Lung (tissue), 11 donors: ENCODE measurements at regions not wholly inside any gene's neighbourhood (a gene's known extent, or its start where the extent isn't known, plus 50 kb on each side); places are given as distances from the start of the nearest gene placed in this dataset.
A peak's percentile ranks its signal among the peaks of the same experiment; 100 is the strongest.
"Not testable (repeated sequence)": the region's sequence is repeated elsewhere in the genome, so short reads cannot be mapped to it uniquely, and the experiment has no call there.

Experiments
- ATAC-seq: fragments of 200-7000 bp; cut with Tn5 transposase; one replicate; pipeline ENCODE4 v1.9.1; 2020; ENCODE audit warnings: moderate number of reproducible peaks; ENCODE audit not compliant: insufficient read depth, low FRiP score
- DNase-seq, 3 donors: peaks; one replicate each; pipeline ENCODE4 v3.0.0-alpha.2; 2013 to 2017
- H3K27ac ChIP-seq, 2 donors: one replicate each; pipeline ENCODE4 v1.5.1; 2013; ENCODE audit warnings: mild to moderate bottlenecking in 2 of 2, moderate library complexity in 2 of 2, control low read depth in 1 of 2, inconsistent platforms in 1 of 2, low read depth in 1 of 2, low read length in 1 of 2
- H3K27me3 ChIP-seq, 3 donors: one replicate each; pipeline ENCODE4 v1.5.1; 2013; ENCODE audit warnings: low read length in 2 of 3; ENCODE audit not compliant: control insufficient read depth in 3 of 3, insufficient read depth in 3 of 3
- H3K36me3 ChIP-seq, 4 donors: one replicate each; pipeline ENCODE4 v1.5.1; 2013; ENCODE audit warnings: low read length in 4 of 4, mild to moderate bottlenecking in 1 of 4, moderate library complexity in 1 of 4; ENCODE audit not compliant: control insufficient read depth in 4 of 4, insufficient read depth in 4 of 4
- H3K4me1 ChIP-seq, 5 donors: one replicate each; pipeline ENCODE4 v1.5.1; 2013; ENCODE audit warnings: low read length in 5 of 5, mild to moderate bottlenecking in 2 of 5, moderate library complexity in 1 of 5; ENCODE audit not compliant: control insufficient read depth in 5 of 5, insufficient read depth in 5 of 5
- H3K4me3 ChIP-seq: one replicate; pipeline ENCODE4 v1.5.1; 2013; ENCODE audit warnings: mild to moderate bottlenecking, control low read depth, moderate library complexity
- H3K9ac ChIP-seq, 2 donors: one replicate each; pipeline ENCODE4 v1.5.1; 2013; ENCODE audit warnings: low read length in 2 of 2, control low read depth in 1 of 2; ENCODE audit not compliant: insufficient read depth in 1 of 2
- H3K9me3 ChIP-seq, 4 donors: one replicate each; pipeline ENCODE4 v1.5.1; 2013; ENCODE audit warnings: low read length in 3 of 4, mild to moderate bottlenecking in 1 of 4, moderate library complexity in 1 of 4; ENCODE audit not compliant: control insufficient read depth in 4 of 4, insufficient read depth in 3 of 4
- CTCF ChIP-seq: IDR thresholded peaks from 2 replicates; pipeline ENCODE4 v1.5.1; 2012; ENCODE audit warnings: mild to moderate bottlenecking; ENCODE audit errors: control extremely low read depth, extremely low read depth
- WGBS, 2 donors: extraction: QIAGEN DNeasy Blood & Tissue Kit; methylation state at CpG; one replicate each; pipeline ENCODE4 v1.1.7; 2013; 5-methylcytosine and 5-hydroxymethylcytosine counted together
- donor health status: control.
- donor health status: control.
- donor health status: Bipolar disorder and iron deficiency.
- donor health status: healthy.
- donor health status: DM: yes; HTN: yes; CAD: no.

DNA sequence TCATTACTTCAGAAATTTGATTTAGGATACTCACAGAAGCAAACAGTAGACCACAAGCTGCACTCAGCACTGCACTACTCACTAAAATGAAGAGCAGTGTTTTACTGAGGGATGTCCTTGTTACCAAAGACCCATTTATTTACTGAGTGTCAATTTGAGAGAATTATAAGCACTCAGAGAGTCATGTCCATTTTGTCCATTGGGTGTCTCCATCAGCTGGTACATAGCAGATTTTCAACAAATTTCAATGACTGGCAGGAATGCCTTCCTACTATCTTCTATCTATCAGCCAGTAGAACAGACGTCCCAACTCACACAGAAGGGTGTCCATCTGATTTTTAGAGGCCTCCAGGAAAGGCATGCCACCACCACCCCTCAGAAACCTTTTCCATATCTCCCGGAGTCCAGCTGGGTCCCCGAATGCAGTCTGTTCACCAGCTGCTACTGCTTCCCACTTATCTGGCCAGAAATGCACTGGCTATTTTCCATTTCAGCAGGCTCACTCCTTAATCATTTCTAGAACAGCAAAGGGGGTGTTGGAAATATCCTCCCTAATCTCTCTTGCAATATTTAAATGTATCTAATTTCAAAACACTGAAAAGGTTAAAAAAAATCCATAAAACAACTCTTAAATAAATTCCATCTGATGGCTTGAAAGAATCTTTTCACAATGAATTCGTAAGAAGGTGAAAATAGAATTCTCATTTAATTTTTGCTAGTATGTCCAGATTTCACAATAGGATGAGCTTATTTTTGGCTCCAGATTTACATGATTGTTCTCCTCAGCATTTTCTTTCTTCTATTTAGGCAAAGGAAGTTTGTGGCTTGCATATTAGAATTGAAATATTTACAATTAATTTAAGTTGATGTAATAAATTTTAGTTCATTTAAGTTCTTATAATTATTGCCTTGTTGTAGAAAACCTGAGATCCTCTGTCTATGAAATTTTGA lies 1164.0 kb upstream of the CELF2 start:
- peaks cover 0 to 4% (median 3%) of the 10 kb centered on the region in 4 donors for H3K9me3 ChIP-seq
- ATAC-seq (no peak), DNase-seq (peak in 2 of 3 donors; percentile 41 to 56)
- H3K9ac ChIP-seq = no peak overlapping the region
- H3K27ac ChIP-seq = no peak overlapping the region
- no peak overlapping the region for H3K4me3 ChIP-seq
- no peaks in the 10 kb centered on the region for H3K4me1 ChIP-seq
- no peaks in the 10 kb centered on the region for H3K36me3 ChIP-seq
- H3K27me3 ChIP-seq = no peaks in the 10 kb centered on the region
- TF ChIP-seq CTCF = no peak
- 60 to 76% methylated on average over 4 of the region's 4 CpGs for WGBS, 2 donors

GRCh38 chr10:9855451-9855850 lies 1162.2 kb upstream of the CELF2 start:
- not testable (repeated sequence) for DNase-seq, H3K27me3 ChIP-seq, H3K4me3 ChIP-seq, ATAC-seq, H3K36me3 ChIP-seq, H3K27ac ChIP-seq, H3K9me3 ChIP-seq, H3K9ac ChIP-seq, H3K4me1 ChIP-seq
- 91 to 95% methylated on average over 15 to 22 of the region's 22 CpGs for WGBS, 2 donors

DNA sequence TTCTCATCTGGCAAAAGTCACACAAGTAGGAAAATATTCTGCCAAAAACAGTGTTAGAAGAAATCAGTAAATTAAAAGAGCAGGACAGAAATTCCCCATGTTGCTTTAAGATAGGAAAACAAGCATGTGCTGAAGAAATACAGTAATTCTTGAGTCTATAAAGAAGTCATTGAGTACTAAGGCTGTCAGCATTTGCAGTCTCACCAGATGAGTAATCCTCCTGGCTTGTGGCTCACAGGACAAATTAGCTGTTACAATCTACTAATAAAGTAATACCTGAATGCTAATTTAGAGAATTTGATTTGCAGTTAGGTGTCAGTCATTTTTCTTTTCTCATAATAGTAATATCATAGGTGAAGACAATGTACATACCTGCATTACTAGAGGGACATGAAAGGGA lies 1158.9 kb upstream of the CELF2 start:
- no peak for ATAC-seq
- Histone ChIP-seq H3K4me1 (no peaks in the 10 kb centered on the region), H3K27ac (no peak overlapping the region), H3K9ac (no peak overlapping the region), H3K9me3 (peaks cover 0 to 1% (median 0%) of the 10 kb centered on the region in 4 donors), H3K36me3 (no peaks in the 10 kb centered on the region), H3K4me3 (no peak overlapping the region), H3K27me3 (no peaks in the 10 kb centered on the region)
- no peak for DNase-seq
- no peak for TF ChIP-seq CTCF

GRCh38 chr10:9860045-9860444 lies 1157.6 kb upstream of the CELF2 start:
- Histone ChIP-seq H3K36me3 (no peaks in the 10 kb centered on the region), H3K4me3 (no peak overlapping the region), H3K9me3 (peaks cover 0 to 1% (median 0%) of the 10 kb centered on the region in 4 donors), H3K27ac (no peak overlapping the region), H3K4me1 (no peaks in the 10 kb centered on the region), H3K27me3 (no peaks in the 10 kb centered on the region), H3K9ac (no peak overlapping the region)
- no peak for TF ChIP-seq CTCF
- no peak for ATAC-seq
- peak in 1 of 3 donors; percentile 13 for DNase-seq
